HEK293 (cell line): ENCODE measurements at regions not wholly inside any gene's neighbourhood (a gene's known extent, or its start where the extent isn't known, plus 50 kb on each side); places are given as distances from the start of the nearest gene placed in this dataset.

Experiments
- AEBP2 ChIP-seq: fragments of 450-650 bp; formaldehyde crosslinking; IDR thresholded peaks from 2 replicates; pipeline ENCODE4 v1.5.1; 2016; ENCODE audit warnings: missing biosample characterization, missing genetic modification characterization, borderline replicate concordance
- PATZ1 ChIP-seq: fragments of 450-650 bp; formaldehyde crosslinking; IDR thresholded peaks from 2 replicates; pipeline ENCODE4 v1.5.1; 2016; ENCODE audit warnings: missing biosample characterization, missing genetic modification characterization
- REPIN1 ChIP-seq: fragments of 450-650 bp; formaldehyde crosslinking; IDR thresholded peaks from 2 replicates; pipeline ENCODE4 v1.5.1; 2017; ENCODE audit warnings: missing biosample characterization, missing genetic modification characterization, low read depth
- SETDB1 ChIP-seq: IDR thresholded peaks from one replicate; pipeline ENCODE4 v1.6.1; 2017; ENCODE audit warnings: mild to moderate bottlenecking, low read length, moderate library complexity, mixed read lengths; ENCODE audit not compliant: insufficient read length
- SP7 ChIP-seq: fragments of 450-650 bp; formaldehyde crosslinking; IDR thresholded peaks from 2 replicates; pipeline ENCODE4 v1.5.1; 2016; ENCODE audit warnings: missing biosample characterization, missing genetic modification characterization
- TRIM28 ChIP-seq: IDR thresholded peaks from 2 replicates; pipeline ENCODE4 v1.6.1; 2011; ENCODE audit warnings: low read length, control low read depth, borderline replicate concordance
- ZBTB21 ChIP-seq: fragments of 450-650 bp; formaldehyde crosslinking; IDR thresholded peaks from 2 replicates; pipeline ENCODE4 v1.5.1; 2017; ENCODE audit warnings: missing biosample characterization, missing genetic modification characterization
- ZBTB48 ChIP-seq: fragments of 450-650 bp; formaldehyde crosslinking; IDR thresholded peaks from 2 replicates; pipeline ENCODE4 v1.5.1; 2016; ENCODE audit warnings: missing biosample characterization, missing genetic modification characterization
- ZBTB6 ChIP-seq: fragments of 450-650 bp; formaldehyde crosslinking; IDR thresholded peaks from 2 replicates; pipeline ENCODE4 v1.5.1; 2017; ENCODE audit warnings: missing biosample characterization, missing genetic modification characterization
- ZNF169 ChIP-seq: fragments of 450-650 bp; formaldehyde crosslinking; IDR thresholded peaks from 2 replicates; pipeline ENCODE4 v1.5.1; 2016; ENCODE audit warnings: missing biosample characterization, missing genetic modification characterization
- ZNF221 ChIP-seq: fragments of 450-650 bp; formaldehyde crosslinking; IDR thresholded peaks from 2 replicates; pipeline ENCODE4 v1.5.1; 2017; ENCODE audit warnings: missing biosample characterization, missing genetic modification characterization, borderline replicate concordance
- ZNF335 ChIP-seq: fragments of 450-650 bp; formaldehyde crosslinking; conservative IDR thresholded peaks from 2 replicates; pipeline ENCODE4 v1.5.1; 2016; ENCODE audit warnings: missing biosample characterization, missing genetic modification characterization
- ZNF341 ChIP-seq: fragments of 450-650 bp; formaldehyde crosslinking; IDR thresholded peaks from 2 replicates; pipeline ENCODE4; 2016; ENCODE audit warnings: low read depth, missing biosample characterization, missing genetic modification characterization
- ZNF366 ChIP-seq: fragments of 450-650 bp; formaldehyde crosslinking; conservative IDR thresholded peaks from 2 replicates; pipeline ENCODE4 v1.5.1; 2016; ENCODE audit warnings: missing biosample characterization, missing genetic modification characterization
- ZNF398 ChIP-seq: fragments of 450-650 bp; formaldehyde crosslinking; IDR thresholded peaks from 2 replicates; pipeline ENCODE4 v1.5.1; 2017; ENCODE audit warnings: missing biosample characterization, missing genetic modification characterization
- ZNF48 ChIP-seq: fragments of 450-650 bp; formaldehyde crosslinking; IDR thresholded peaks from 2 replicates; pipeline ENCODE4 v1.5.1; 2016; ENCODE audit warnings: missing biosample characterization, missing genetic modification characterization
- ZNF510 ChIP-seq: fragments of 450-650 bp; formaldehyde crosslinking; IDR thresholded peaks from 2 replicates; pipeline ENCODE4 v1.5.1; 2018; ENCODE audit warnings: mild to moderate bottlenecking, missing genetic modification characterization, missing biosample characterization; ENCODE audit not compliant: insufficient replicate concordance
- ZNF560 ChIP-seq: fragments of 450-650 bp; formaldehyde crosslinking; IDR thresholded peaks from 2 replicates; pipeline ENCODE4 v1.5.1; 2017; ENCODE audit warnings: missing biosample characterization, missing genetic modification characterization, borderline replicate concordance
- ZNF629 ChIP-seq: fragments of 450-650 bp; formaldehyde crosslinking; IDR thresholded peaks from 2 replicates; pipeline ENCODE4 v1.5.1; 2017; ENCODE audit warnings: missing biosample characterization, missing genetic modification characterization
- ZSCAN16 ChIP-seq: fragments of 450-650 bp; formaldehyde crosslinking; IDR thresholded peaks from 2 replicates; pipeline ENCODE4 v1.5.1; 2016; ENCODE audit warnings: missing biosample characterization, missing genetic modification characterization
- ZSCAN18 ChIP-seq: fragments of 450-650 bp; formaldehyde crosslinking; IDR thresholded peaks from 2 replicates; pipeline ENCODE4 v1.5.1; 2016; ENCODE audit warnings: missing biosample characterization, missing genetic modification characterization
- ZSCAN4 ChIP-seq: fragments of 450-650 bp; formaldehyde crosslinking; IDR thresholded peaks from 2 replicates; pipeline ENCODE4 v1.5.1; 2017; ENCODE audit warnings: missing biosample characterization, missing genetic modification characterization
- TF ChIP-seq, protein P1 (sequence below): fragments of 450-650 bp; formaldehyde crosslinking; optimal IDR thresholded peaks from 2 replicates; pipeline ENCODE3; 2016; ENCODE audit warnings: missing biosample characterization, mild to moderate bottlenecking, missing genetic modification characterization
- TF ChIP-seq, protein P2 (sequence below): fragments of 450-650 bp; formaldehyde crosslinking; IDR thresholded peaks from 2 replicates; pipeline ENCODE4 v1.5.1; 2016; ENCODE audit warnings: missing biosample characterization, missing genetic modification characterization

- TF ChIP-seq ZSCAN4 (tag by site-specific recombination) = no peak
- peak; percentile 46; the same call in 1 of the 2 replicates for TF ChIP-seq ZNF629 (tag by site-specific recombination)
- no peak for TF ChIP-seq ZNF366 (tag by site-specific recombination)
- TF ChIP-seq ZSCAN18 (tag by site-specific recombination) = no peak
- TF ChIP-seq ZBTB6 (tag by site-specific recombination) = no peak
- no peak; the same call in 1 of the 2 replicates for TF ChIP-seq TRIM28
- TF ChIP-seq ZNF560 (tag by site-specific recombination) = no peak
- no peak for TF ChIP-seq ZNF169 (tag by site-specific recombination)
- no peak for TF ChIP-seq ZNF510
- TF ChIP-seq PATZ1 (tag by site-specific recombination) = no peak
- no peak for TF ChIP-seq SP7 (tag by site-specific recombination)
- TF ChIP-seq ZNF398 (tag by site-specific recombination) = 0 out of 2 replicates have a peak, but pooled peaks have one; percentile 12
- no peak for TF ChIP-seq REPIN1
- TF ChIP-seq ZBTB21 (tag by site-specific recombination) = peak; percentile 34; the same call in 1 of the 2 replicates
- no peak for TF ChIP-seq ZNF341 (tag by site-specific recombination)
- TF ChIP-seq ZBTB48 (tag by site-specific recombination) = no peak
- peak; percentile 27; the same call in 1 of the 2 replicates for TF ChIP-seq ZNF335 (tag by site-specific recombination)
- no peak for TF ChIP-seq ZSCAN16 (tag by site-specific recombination)
- no peak for TF ChIP-seq ZNF48 (tag by site-specific recombination)
- TF ChIP-seq, protein P1, sequence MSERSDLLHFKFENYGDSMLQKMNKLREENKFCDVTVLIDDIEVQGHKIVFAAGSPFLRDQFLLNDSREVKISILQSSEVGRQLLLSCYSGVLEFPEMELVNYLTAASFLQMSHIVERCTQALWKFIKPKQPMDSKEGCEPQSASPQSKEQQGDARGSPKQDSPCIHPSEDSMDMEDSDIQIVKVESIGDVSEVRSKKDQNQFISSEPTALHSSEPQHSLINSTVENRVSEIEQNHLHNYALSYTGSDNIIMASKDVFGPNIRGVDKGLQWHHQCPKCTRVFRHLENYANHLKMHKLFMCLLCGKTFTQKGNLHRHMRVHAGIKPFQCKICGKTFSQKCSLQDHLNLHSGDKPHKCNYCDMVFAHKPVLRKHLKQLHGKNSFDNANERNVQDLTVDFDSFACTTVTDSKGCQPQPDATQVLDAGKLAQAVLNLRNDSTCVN (tag by site-specific recombination) = no peak
- TF ChIP-seq, protein P2, sequence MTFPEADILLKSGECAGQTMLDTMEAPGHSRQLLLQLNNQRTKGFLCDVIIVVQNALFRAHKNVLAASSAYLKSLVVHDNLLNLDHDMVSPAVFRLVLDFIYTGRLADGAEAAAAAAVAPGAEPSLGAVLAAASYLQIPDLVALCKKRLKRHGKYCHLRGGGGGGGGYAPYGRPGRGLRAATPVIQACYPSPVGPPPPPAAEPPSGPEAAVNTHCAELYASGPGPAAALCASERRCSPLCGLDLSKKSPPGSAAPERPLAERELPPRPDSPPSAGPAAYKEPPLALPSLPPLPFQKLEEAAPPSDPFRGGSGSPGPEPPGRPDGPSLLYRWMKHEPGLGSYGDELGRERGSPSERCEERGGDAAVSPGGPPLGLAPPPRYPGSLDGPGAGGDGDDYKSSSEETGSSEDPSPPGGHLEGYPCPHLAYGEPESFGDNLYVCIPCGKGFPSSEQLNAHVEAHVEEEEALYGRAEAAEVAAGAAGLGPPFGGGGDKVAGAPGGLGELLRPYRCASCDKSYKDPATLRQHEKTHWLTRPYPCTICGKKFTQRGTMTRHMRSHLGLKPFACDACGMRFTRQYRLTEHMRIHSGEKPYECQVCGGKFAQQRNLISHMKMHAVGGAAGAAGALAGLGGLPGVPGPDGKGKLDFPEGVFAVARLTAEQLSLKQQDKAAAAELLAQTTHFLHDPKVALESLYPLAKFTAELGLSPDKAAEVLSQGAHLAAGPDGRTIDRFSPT (tag by site-specific recombination) = no peak
- TF ChIP-seq ZNF221 (tag by site-specific recombination) = no peak
- TF ChIP-seq AEBP2 = no peak
- TF ChIP-seq SETDB1 = peak; percentile 91
Observed at GRCh38 chr5:74916831-74917710, 50.9 kb upstream of the FAM169A start (continued).
